CD4-positive, alpha-beta memory T cell (primary cell): ENCODE measurements at regions not wholly inside any gene's neighbourhood (a gene's known extent, or its start where the extent isn't known, plus 50 kb on each side); places are given as distances from the start of the nearest gene placed in this dataset.

Experiments
- CTCF ChIA-PET: fragments of 350-600 bp; sonication (Branson Sonifier 250); formaldehyde crosslinking; loops from one replicate; lab custom pipeline; 2021; ENCODE audit warnings: inconsistent platforms; ENCODE audit not compliant: partially characterized antibody; lab: Charles Lee
- POLR2A ChIA-PET: fragments of 350-600 bp; sonication (Branson Sonifier 250); formaldehyde crosslinking; loops from one replicate; lab custom pipeline; 2021; ENCODE audit not compliant: partially characterized antibody; lab: Charles Lee
- DNase-seq, 5 donors: peaks; one replicate each; pipeline versions ENCODE4 v3.0.0 to v3.0.0-alpha.2; 2020 to 2022; ENCODE audit warnings: mixed read lengths in 1 of 5
- H3K27ac ChIP-seq: one replicate; pipeline ENCODE4 v1.7.0; 2013; ENCODE audit warnings: low read depth, low read length
- H3K27me3 ChIP-seq: 2 replicates; pipeline ENCODE4 v1.7.0; 2013; ENCODE audit warnings: mild to moderate bottlenecking, low read length, moderate library complexity; ENCODE audit not compliant: insufficient read depth
- H3K36me3 ChIP-seq: 2 replicates; pipeline ENCODE4 v1.7.0; 2013; ENCODE audit warnings: mild to moderate bottlenecking, low read length, moderate library complexity; ENCODE audit not compliant: insufficient read depth
- H3K4me1 ChIP-seq: 2 replicates; pipeline ENCODE4 v1.7.0; 2013; ENCODE audit warnings: mild to moderate bottlenecking, low read length, moderate library complexity; ENCODE audit not compliant: insufficient read depth
- H3K4me3 ChIP-seq, 2 donors: one replicate each; pipeline ENCODE4 v1.7.0; 2013; ENCODE audit warnings: low read length in 2 of 2, mild to moderate bottlenecking in 1 of 2
- H3K9me3 ChIP-seq, 2 donors: one replicate each; pipeline ENCODE4 v1.7.0; 2013; ENCODE audit warnings: low read length in 2 of 2, control low read depth in 1 of 2; ENCODE audit not compliant: control insufficient read depth in 1 of 2
- H3K27ac Mint-ChIP-seq, 7 donors: one replicate each; pipeline ENCODE4 v1.8.0; 2020 to 2021; ENCODE audit warnings: mixed read lengths in 7 of 7, mild to moderate bottlenecking in 6 of 7, inconsistent platforms in 3 of 7, moderate library complexity in 3 of 7
- H3K27me3 Mint-ChIP-seq, 2 donors: one replicate each; pipeline ENCODE4 v1.8.0; 2020 to 2021; ENCODE audit warnings: mixed read lengths in 2 of 2
- H3K36me3 Mint-ChIP-seq, 2 donors: one replicate each; pipeline ENCODE4 v1.8.0; 2020 to 2021; ENCODE audit warnings: mixed read lengths in 2 of 2, inconsistent platforms in 1 of 2, mild to moderate bottlenecking in 1 of 2
- H3K4me1 Mint-ChIP-seq, 4 donors: one replicate each; pipeline ENCODE4 v1.8.0; 2020 to 2021; ENCODE audit warnings: mixed read lengths in 4 of 4, mild to moderate bottlenecking in 1 of 4
- H3K4me3 Mint-ChIP-seq, 8 donors: one replicate each; pipeline ENCODE4 v1.8.0; 2020 to 2021; ENCODE audit warnings: mixed read lengths in 8 of 8, mild to moderate bottlenecking in 7 of 8, moderate library complexity in 6 of 8, inconsistent platforms in 3 of 8
- H3K9me3 Mint-ChIP-seq, 8 donors: one replicate each; pipeline ENCODE4 v1.8.0; 2020 to 2021; ENCODE audit warnings: mixed read lengths in 8 of 8, mild to moderate bottlenecking in 5 of 8, inconsistent platforms in 3 of 8, moderate library complexity in 1 of 8
- intact Hi-C: fragments of 100-400 bp; cut with micrococcal nuclease; formaldehyde crosslinking; loops from one replicate; pipeline ENCODE4 v1.15.1; 2023

- H3K27me3 ChIP-seq: no peaks in the 10 kb centered on the region
- Mint-ChIP-seq H3K4me3 (no peak overlapping the region), H3K27ac (no peak overlapping the region), H3K4me1 (no peaks in the 10 kb centered on the region), H3K36me3 (no peaks in the 10 kb centered on the region), H3K27me3 (no peaks in the 10 kb centered on the region), H3K9me3 (no peaks in the 10 kb centered on the region)
- no peaks in the 10 kb centered on the region for H3K4me1 ChIP-seq
- intact Hi-C loops: no loop called here
- H3K9me3 ChIP-seq: no peaks in the 10 kb centered on the region
- H3K4me3 ChIP-seq: no peak overlapping the region
- H3K27ac ChIP-seq: no peak overlapping the region
- H3K36me3 ChIP-seq: no peaks in the 10 kb centered on the region
- no peak for DNase-seq
- CTCF ChIA-PET: no interaction called here
- POLR2A ChIA-PET: no interaction called here
These were observed 97.4 kb upstream of the MED14 start for GRCh38 chrX:40832723-40833122.

- H3K4me1 Mint-ChIP-seq: no peaks in the 10 kb centered on the region
- no peak overlapping the region for H3K27ac Mint-ChIP-seq
- Histone ChIP-seq H3K36me3 (no peaks in the 10 kb centered on the region), H3K9me3 (no peaks in the 10 kb centered on the region), H3K4me1 (no peaks in the 10 kb centered on the region), H3K4me3 (no peak overlapping the region), H3K27ac (no peak overlapping the region), H3K27me3 (no peaks in the 10 kb centered on the region)
- ChIA-PET POLR2A (no interaction called here), CTCF (no interaction called here)
- no peaks in the 10 kb centered on the region for H3K36me3 Mint-ChIP-seq
- H3K4me3 Mint-ChIP-seq: no peak overlapping the region
- H3K9me3 Mint-ChIP-seq: peaks cover 0 to 4% (median 0%) of the 10 kb centered on the region in 8 donors
- DNase-seq: no peak
- intact Hi-C loops: no loop called here
- H3K27me3 Mint-ChIP-seq: no peaks in the 10 kb centered on the region
These were observed 98.9 kb upstream of the MED14 start for GRCh38 chrX:40834225-40834624.

- Mint-ChIP-seq H3K4me1 (no peaks in the 10 kb centered on the region), H3K36me3 (no peaks in the 10 kb centered on the region), H3K27ac (no peak overlapping the region), H3K4me3 (no peak overlapping the region), H3K9me3 (peaks cover 0 to 16% (median 9%) of the 10 kb centered on the region in 8 donors), H3K27me3 (peaks cover 0 to 1% of the 10 kb centered on the region in 2 donors)
- Histone ChIP-seq H3K27me3 (no peaks in the 10 kb centered on the region), H3K4me1 (no peaks in the 10 kb centered on the region), H3K27ac (no peak overlapping the region), H3K4me3 (no peak overlapping the region), H3K9me3 (no peaks in the 10 kb centered on the region), H3K36me3 (no peaks in the 10 kb centered on the region)
- CTCF ChIA-PET: no interaction called here
- DNase-seq: no peak
- intact Hi-C loops: no loop called here
- POLR2A ChIA-PET: no interaction called here
These were observed 100.2 kb upstream of the MED14 start for GRCh38 chrX:40835526-40835925.

GRCh38 chrX:40843643-40844042, 108.3 kb upstream of the MED14 start:
- ChIA-PET POLR2A (no interaction called here), CTCF (no interaction called here)
- no peak for DNase-seq
- Mint-ChIP-seq H3K27ac (no peak overlapping the region), H3K4me3 (no peak overlapping the region), H3K27me3 (peaks cover 0 to 3% of the 10 kb centered on the region in 2 donors), H3K4me1 (no peaks in the 10 kb centered on the region), H3K9me3 (peaks cover 0 to 39% (median 31%) of the 10 kb centered on the region in 8 donors), H3K36me3 (peaks cover 5 to 7% of the 10 kb centered on the region in 2 donors)
- H3K9me3 ChIP-seq: no peaks in the 10 kb centered on the region
- no peak overlapping the region for H3K4me3 ChIP-seq
- H3K27me3 ChIP-seq: no peaks in the 10 kb centered on the region
- H3K4me1 ChIP-seq: no peaks in the 10 kb centered on the region
- intact Hi-C loops: no loop called here
- H3K36me3 ChIP-seq: no peaks in the 10 kb centered on the region
- H3K27ac ChIP-seq: no peak overlapping the region

DNA sequence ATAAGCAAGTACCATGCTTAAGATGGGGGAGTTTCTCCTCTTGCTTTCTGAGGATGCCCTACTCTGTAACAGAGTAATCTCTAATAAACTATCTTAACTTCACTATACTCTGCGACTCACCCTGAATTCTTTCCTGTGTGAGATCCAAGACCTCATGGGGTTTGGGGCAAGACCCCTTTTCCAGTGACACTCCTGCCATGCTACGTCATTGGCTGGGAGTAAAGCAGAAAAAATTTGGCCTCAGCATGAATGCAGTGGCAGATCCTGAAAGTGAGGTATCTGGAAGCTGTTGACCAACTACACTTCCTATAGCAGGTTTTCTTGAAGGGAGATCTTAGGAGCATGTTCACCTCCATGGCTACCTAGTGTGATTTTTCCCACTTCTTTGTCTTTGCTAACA, 109.1 kb upstream of the MED14 start:
- intact Hi-C loops: no loop called here
- H3K4me1 Mint-ChIP-seq: no peaks in the 10 kb centered on the region
- POLR2A ChIA-PET: no interaction called here

DNA sequence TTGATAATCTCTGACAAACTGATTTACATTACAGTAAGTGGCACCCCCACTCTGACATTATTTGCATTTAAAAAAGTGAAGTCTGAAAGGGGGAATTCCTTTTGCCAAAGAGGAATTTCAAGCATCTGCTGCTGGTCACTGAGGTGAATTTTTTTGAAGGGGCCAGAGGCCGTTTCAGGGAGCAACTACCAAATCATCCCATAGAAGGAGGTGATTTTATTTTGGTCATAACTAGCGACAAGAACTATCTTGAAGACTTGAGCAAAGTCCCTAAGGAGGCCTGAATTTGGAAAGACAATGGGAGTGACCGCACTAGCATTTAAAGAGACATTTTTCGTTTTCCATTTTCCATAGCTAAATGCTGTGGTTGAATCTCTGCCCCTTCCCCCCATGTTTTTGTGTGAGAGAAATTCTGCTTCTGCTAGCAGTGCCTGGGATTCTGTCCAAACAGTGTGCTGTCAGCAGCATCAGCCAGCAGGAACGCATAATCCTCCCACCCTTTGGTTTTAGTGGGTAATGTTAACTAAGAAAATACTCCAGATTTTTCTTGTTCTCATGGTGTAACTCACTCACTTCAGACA, 110.1 kb upstream of the MED14 start:
- Histone ChIP-seq H3K36me3 (no peaks in the 10 kb centered on the region), H3K4me3 (no peak overlapping the region), H3K4me1 (no peaks in the 10 kb centered on the region), H3K27me3 (no peaks in the 10 kb centered on the region), H3K27ac (no peak overlapping the region), H3K9me3 (no peaks in the 10 kb centered on the region)
- no peak for DNase-seq
- H3K9me3 Mint-ChIP-seq: peaks cover 0 to 30% (median 24%) of the 10 kb centered on the region in 8 donors
- no peak overlapping the region for H3K4me3 Mint-ChIP-seq
- ChIA-PET POLR2A (no interaction called here), CTCF (no interaction called here)
- H3K4me1 Mint-ChIP-seq: no peaks in the 10 kb centered on the region
- H3K27me3 Mint-ChIP-seq: peaks cover 0 to 5% of the 10 kb centered on the region in 2 donors
- intact Hi-C loops: no loop called here
- no peak overlapping the region for H3K27ac Mint-ChIP-seq
- peaks cover 5 to 7% of the 10 kb centered on the region in 2 donors for H3K36me3 Mint-ChIP-seq

More for the DNA sequence above, 109.1 kb upstream of the MED14 start:
- no peak overlapping the region for H3K27ac Mint-ChIP-seq
- no peak overlapping the region for H3K4me3 Mint-ChIP-seq
- H3K27me3 Mint-ChIP-seq: peaks cover 0 to 5% of the 10 kb centered on the region in 2 donors
- Histone ChIP-seq H3K4me3 (no peak overlapping the region), H3K9me3 (no peaks in the 10 kb centered on the region), H3K27me3 (no peaks in the 10 kb centered on the region), H3K4me1 (no peaks in the 10 kb centered on the region), H3K27ac (no peak overlapping the region), H3K36me3 (no peaks in the 10 kb centered on the region)
- peaks cover 0 to 36% (median 31%) of the 10 kb centered on the region in 8 donors for H3K9me3 Mint-ChIP-seq
- no peak for DNase-seq
- CTCF ChIA-PET: no interaction called here
- H3K36me3 Mint-ChIP-seq: peaks cover 5 to 7% of the 10 kb centered on the region in 2 donors

DNA sequence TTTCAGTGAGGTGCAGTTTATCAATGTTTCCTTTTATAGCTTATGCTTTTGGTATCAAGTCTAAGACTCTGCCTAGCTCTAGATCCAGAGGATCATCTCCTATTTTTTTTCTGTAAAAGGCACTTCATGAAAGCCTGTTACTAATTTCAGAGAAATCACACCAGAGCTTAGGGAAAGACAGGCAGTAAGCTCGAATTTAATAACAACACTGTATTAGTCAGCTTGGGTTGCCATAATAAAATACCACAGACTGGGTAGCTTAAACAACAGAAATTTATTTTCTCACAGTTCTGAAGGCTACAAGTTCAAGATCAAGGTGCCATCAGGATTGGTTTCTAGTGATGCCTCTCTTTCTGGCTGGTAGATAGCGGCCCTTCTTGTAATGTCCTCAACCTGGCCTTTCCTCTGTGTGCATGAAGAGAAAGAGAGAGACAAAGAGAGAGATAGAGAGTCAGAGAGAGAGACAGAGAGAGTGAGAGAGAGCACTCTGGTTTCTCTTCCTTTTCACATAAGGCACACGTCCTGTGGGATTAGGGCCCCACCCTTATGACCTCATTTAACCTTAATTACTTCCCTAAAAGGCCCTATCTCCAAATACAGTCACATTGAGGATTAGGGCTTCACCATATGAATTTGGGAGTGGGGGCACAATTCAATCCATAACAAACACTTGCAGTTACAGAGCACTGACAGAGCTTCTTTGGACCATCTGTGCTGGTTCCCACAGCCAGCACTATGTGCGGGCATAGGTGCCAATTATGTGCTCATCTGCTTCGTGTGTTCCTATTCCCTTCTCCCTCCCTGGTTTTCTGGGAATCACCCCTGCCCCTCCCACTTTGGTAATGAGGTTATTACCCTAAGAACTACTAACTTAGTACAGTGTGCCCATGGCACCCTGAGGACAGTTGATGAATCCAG, 114.8 kb upstream of the MED14 start:
- intact Hi-C loops: no loop called here
- Mint-ChIP-seq H3K27me3 (peaks cover 0 to 5% of the 10 kb centered on the region in 2 donors), H3K9me3 (peaks cover 0 to 2% (median 0%) of the 10 kb centered on the region in 8 donors), H3K36me3 (no peaks in the 10 kb centered on the region), H3K4me1 (no peaks in the 10 kb centered on the region), H3K4me3 (no peak overlapping the region), H3K27ac (no peak overlapping the region)
- ChIA-PET POLR2A (no interaction called here), CTCF (interaction anchor here (0.7 kb wide), 1 partner anchor 56 kb away, joined by 3 read pairs; no protein-coding TSS in a partner anchor)
- Histone ChIP-seq H3K36me3 (no peaks in the 10 kb centered on the region), H3K27me3 (no peaks in the 10 kb centered on the region), H3K9me3 (no peaks in the 10 kb centered on the region), H3K4me3 (no peak overlapping the region), H3K27ac (no peak overlapping the region), H3K4me1 (no peaks in the 10 kb centered on the region)
- DNase-seq: no peak
